DND-41 (cell line): ENCODE measurements at regions not wholly inside any gene's neighbourhood (a gene's known extent, or its start where the extent isn't known, plus 50 kb on each side); places are given as distances from the start of the nearest gene placed in this dataset.

Source experiments
- ATAC-seq: fragments of 200-7000 bp; cut with Tn5 transposase; 3 replicates; pipeline ENCODE4 v1.9.1; 2021; ENCODE audit warnings: low read depth; ENCODE audit not compliant: insufficient read depth
- DNase-seq: peaks from one replicate; pipeline ENCODE4 v3.0.0-alpha.2; 2020
- H2AFZ ChIP-seq: 2 replicates; pipeline ENCODE4 v1.6.0; 2012; ENCODE audit warnings: low read depth, low read length
- H3K27ac ChIP-seq: 2 replicates; pipeline ENCODE4 v1.5.1; 2012; ENCODE audit warnings: low read length, inconsistent platforms
- H3K27me3 ChIP-seq: fragments of 200-600 bp; sonication (generic); 2 replicates; pipeline ENCODE4 v1.6.0; 2012; ENCODE audit warnings: low read length, mild to moderate bottlenecking, inconsistent platforms; ENCODE audit not compliant: insufficient read depth, poor library complexity
- H3K36me3 ChIP-seq: 2 replicates; pipeline ENCODE4 v1.5.1; 2012; ENCODE audit warnings: low read length, inconsistent platforms; ENCODE audit not compliant: insufficient read depth
- H3K4me1 ChIP-seq: 2 replicates; pipeline ENCODE4 v1.5.1; 2012; ENCODE audit warnings: mild to moderate bottlenecking, low read length; ENCODE audit not compliant: insufficient read depth
- H3K4me2 ChIP-seq: 2 replicates; pipeline ENCODE4 v1.6.0; 2012; ENCODE audit warnings: mild to moderate bottlenecking, moderate library complexity, low read length, inconsistent platforms; ENCODE audit not compliant: insufficient read depth
- H3K4me3 ChIP-seq, 2 experiments: fragments of 200-600 bp in 1 of 2; shearing (Covaris generic) in 1 of 2; 2 replicates each; pipeline ENCODE4 v1.5.1; 2012 to 2016; ENCODE audit warnings: inconsistent platforms in 2 of 2, low read length in 2 of 2, mild to moderate bottlenecking in 2 of 2, low read depth in 1 of 2, moderate library complexity in 1 of 2
- H3K79me2 ChIP-seq: 2 replicates; pipeline ENCODE4 v1.6.0; 2012; ENCODE audit warnings: low read length, inconsistent platforms; ENCODE audit not compliant: insufficient read depth
- H3K9ac ChIP-seq: 2 replicates; pipeline ENCODE4 v1.6.0; 2012; ENCODE audit warnings: low read depth, mild to moderate bottlenecking, inconsistent platforms, low read length, moderate library complexity
- H3K9me3 ChIP-seq: 2 replicates; pipeline ENCODE4 v1.5.1; 2012; ENCODE audit warnings: low read length, moderate library complexity, mild to moderate bottlenecking, inconsistent platforms; ENCODE audit not compliant: insufficient read depth, severe bottlenecking
- H4K20me1 ChIP-seq: 2 replicates; pipeline ENCODE4 v1.6.0; 2012; ENCODE audit warnings: low read length; ENCODE audit not compliant: insufficient read depth
- CTCF ChIP-seq: IDR thresholded peaks from 2 replicates; pipeline ENCODE4 v1.5.1; 2012; ENCODE audit warnings: borderline replicate concordance, low read length, moderate library complexity, mild to moderate bottlenecking; ENCODE audit not compliant: poor library complexity, severe bottlenecking; ENCODE audit errors: extremely low read depth
- EZH2 ChIP-seq: IDR thresholded peaks from 3 replicates; pipeline ENCODE4 v1.6.1; 2012; ENCODE audit warnings: borderline replicate concordance, low read depth, mild to moderate bottlenecking, moderate library complexity, low read length, inconsistent platforms; ENCODE audit not compliant: severe bottlenecking

DNA sequence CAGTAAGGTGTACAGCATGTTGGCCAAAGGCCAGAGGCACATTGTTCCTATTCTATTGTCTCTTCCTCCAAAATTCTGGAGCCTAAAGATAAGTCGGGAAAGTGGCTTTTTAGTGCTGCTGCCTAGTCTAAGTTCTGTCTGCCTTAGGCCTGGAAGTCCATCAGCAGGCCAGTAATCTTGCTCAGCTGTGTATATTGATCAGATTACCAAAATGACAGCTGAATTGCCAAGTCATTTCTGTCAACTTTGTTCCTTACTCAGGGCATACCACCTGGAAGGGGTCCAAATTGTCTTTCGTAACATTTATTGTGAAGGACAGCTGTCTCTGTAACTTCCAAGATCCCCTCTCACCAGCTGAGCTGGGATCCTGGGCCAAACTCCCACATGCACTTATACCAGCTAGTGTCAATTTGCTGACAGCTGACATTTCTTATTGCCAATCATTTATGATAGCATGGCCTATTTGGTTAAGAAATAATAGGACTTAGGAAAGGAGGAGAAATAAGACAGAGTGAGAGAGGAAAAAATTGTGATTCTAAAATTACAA is 116.8 kb upstream of the FSHR start:
- Histone ChIP-seq H3K4me3 (no peak overlapping the region), H3K36me3 (no peaks in the 10 kb centered on the region), H3K4me1 (no peaks in the 10 kb centered on the region), H3K4me2 (no peak overlapping the region), H4K20me1 (no peaks in the 10 kb centered on the region), H3K27me3 (no peaks in the 10 kb centered on the region), H3K79me2 (no peaks in the 10 kb centered on the region), H2AFZ (no peak overlapping the region), H3K27ac (no peak overlapping the region), H3K9me3 (no peaks in the 10 kb centered on the region), H3K9ac (no peak overlapping the region)
- no peak for ATAC-seq
- DNase-seq = no peak
- TF ChIP-seq CTCF (no peak), EZH2 (no peak)

- no peaks in the 10 kb centered on the region for H3K27me3 ChIP-seq
- ATAC-seq = no peak
Observed at GRCh38 chr2:49270091-49270490, 115.8 kb upstream of the FSHR start.

GRCh38 chr2:49265471-49265870 is 111.2 kb upstream of the FSHR start:
- no peaks in the 10 kb centered on the region for H3K27me3 ChIP-seq
- no peaks in the 10 kb centered on the region for H3K9me3 ChIP-seq
- H3K9ac ChIP-seq = no peak overlapping the region
- H3K27ac ChIP-seq = no peak overlapping the region
- H2AFZ ChIP-seq = no peak overlapping the region
- no peak for ATAC-seq
- TF ChIP-seq CTCF (no peak), EZH2 (no peak)
- no peak overlapping the region for H3K4me3 ChIP-seq
- no peak for DNase-seq
- no peaks in the 10 kb centered on the region for H3K79me2 ChIP-seq
- H4K20me1 ChIP-seq = no peaks in the 10 kb centered on the region
- H3K4me1 ChIP-seq = no peaks in the 10 kb centered on the region
- no peak overlapping the region for H3K4me2 ChIP-seq
- H3K36me3 ChIP-seq = no peaks in the 10 kb centered on the region

More at GRCh38 chr2:49270091-49270490, 115.8 kb upstream of the FSHR start:
- H3K4me3 ChIP-seq = no peak overlapping the region
- H2AFZ ChIP-seq = no peak overlapping the region
- no peak overlapping the region for H3K27ac ChIP-seq
- H3K79me2 ChIP-seq = no peaks in the 10 kb centered on the region
- H3K4me1 ChIP-seq = no peaks in the 10 kb centered on the region
- no peak overlapping the region for H3K4me2 ChIP-seq
- no peaks in the 10 kb centered on the region for H3K9me3 ChIP-seq
- no peak for DNase-seq
- H4K20me1 ChIP-seq = no peaks in the 10 kb centered on the region
- no peaks in the 10 kb centered on the region for H3K36me3 ChIP-seq
- no peak overlapping the region for H3K9ac ChIP-seq
- TF ChIP-seq CTCF = no peak
- TF ChIP-seq EZH2 = no peak
